ENCODE measurements at regions not wholly inside any gene's neighbourhood (a gene's known extent, or its start where the extent isn't known, plus 50 kb on each side); places are given as distances from the start of the nearest gene placed in this dataset.

DNA sequence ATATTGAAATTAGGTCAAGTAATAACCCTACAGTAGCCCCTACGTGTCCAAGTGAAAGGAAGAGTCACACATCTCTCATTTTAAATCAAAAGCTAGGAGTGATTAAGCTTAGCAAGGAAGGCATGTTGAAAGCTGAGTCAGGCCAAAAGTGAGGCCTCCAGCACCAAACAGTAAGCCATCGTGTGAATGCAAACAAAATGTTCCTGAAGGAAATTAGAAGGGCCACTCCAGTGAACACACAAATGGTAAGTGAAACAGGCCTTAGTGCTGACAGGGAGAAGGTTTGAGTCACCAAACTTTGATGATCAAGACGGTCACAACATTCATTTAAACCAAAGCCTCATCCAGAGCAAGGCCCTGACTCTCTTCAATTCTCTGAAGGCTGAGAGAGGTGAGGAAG lies 127.2 kb downstream of the SHANK2 start:
- TF ChIP-seq CTCF (IDR thresholded peaks at IDR 0.05; ENCODE audit: low read depth, low read length) = no peak
- no peak for DNase-seq (ENCODE audit: extremely low read depth, low read depth)

GRCh38 chr11:71124127-71124526 lies 128.2 kb downstream of the SHANK2 start:
- no peak for TF ChIP-seq CTCF (IDR thresholded peaks at IDR 0.05; ENCODE audit: low read depth, low read length)
- no peak for DNase-seq (ENCODE audit: extremely low read depth, low read depth)

GRCh38 chr11:71120471-71120896 lies 131.9 kb downstream of the SHANK2 start:
- no peak for DNase-seq (ENCODE audit: extremely low read depth, low read depth)
- no peak; the same call in none of the 2 replicates for TF ChIP-seq CTCF (IDR thresholded peaks at IDR 0.05; ENCODE audit: low read depth, low read length)

GRCh38 chr11:71119656-71120269 lies 132.6 kb downstream of the SHANK2 start:
- no peak for DNase-seq (ENCODE audit: extremely low read depth, low read depth)
- no peak for TF ChIP-seq CTCF (IDR thresholded peaks at IDR 0.05; ENCODE audit: low read depth, low read length)

DNA sequence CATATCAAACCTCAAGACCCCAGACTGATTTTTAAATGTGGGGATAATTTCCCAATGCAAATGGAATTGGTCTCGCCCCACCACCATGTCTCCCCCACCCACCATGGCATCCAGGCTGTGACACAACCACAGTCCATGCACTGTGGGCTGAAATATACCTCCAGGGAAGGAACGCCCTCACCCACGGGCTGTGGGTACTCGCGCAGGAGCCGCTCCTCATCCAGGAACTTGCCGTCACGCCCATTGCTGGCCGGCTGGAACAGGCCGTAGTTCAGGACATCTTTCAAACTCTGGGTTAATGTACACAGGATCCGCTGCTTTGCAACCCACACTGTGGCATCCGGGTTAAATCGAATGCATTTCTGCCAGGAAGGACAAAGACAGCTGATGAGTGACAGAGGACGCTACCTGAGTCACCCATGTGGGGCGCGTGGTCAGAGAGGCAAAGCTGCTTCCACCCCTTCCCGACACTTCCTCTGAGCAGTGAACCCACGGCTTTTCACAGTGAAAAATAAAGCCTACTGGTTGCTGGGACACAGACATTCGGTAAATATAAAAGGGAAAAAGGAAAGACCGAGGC lies 133.6 kb downstream of the SHANK2 start:
- no peak for TF ChIP-seq CTCF (IDR thresholded peaks at IDR 0.05; ENCODE audit: low read depth, low read length)
- DNase-seq (ENCODE audit: extremely low read depth, low read depth) = no peak

GRCh38 chr11:71117311-71117710 lies 135.1 kb downstream of the SHANK2 start:
- no peak for DNase-seq (ENCODE audit: extremely low read depth, low read depth)
- no peak for TF ChIP-seq CTCF (IDR thresholded peaks at IDR 0.05; ENCODE audit: low read depth, low read length)

DNA sequence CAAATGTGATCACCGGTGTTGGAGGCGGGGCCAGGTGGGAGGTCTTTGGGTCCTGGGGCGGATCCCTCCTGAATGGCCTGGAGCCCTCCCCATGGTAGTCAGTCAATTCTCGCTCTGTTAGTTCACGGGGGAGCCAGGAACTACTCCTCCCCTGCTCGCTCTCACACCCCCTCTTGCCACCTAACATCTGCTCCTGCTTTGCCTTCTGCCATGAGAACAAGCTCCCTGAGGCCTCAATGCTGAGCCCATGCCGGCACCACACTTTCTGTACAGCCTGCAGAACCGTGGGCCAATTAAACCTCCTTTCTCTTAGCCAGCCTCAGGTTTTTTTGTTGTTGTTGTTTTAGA lies 135.7 kb downstream of the SHANK2 start:
- TF ChIP-seq CTCF (IDR thresholded peaks at IDR 0.05; ENCODE audit: low read depth, low read length) = no peak

More for the DNA sequence above, 135.7 kb downstream of the SHANK2 start:
- no peak for DNase-seq (ENCODE audit: extremely low read depth, low read depth)

All from AG09319 (cell line).